PC-3 (cell line): ENCODE measurements at regions not wholly inside any gene's neighbourhood (a gene's known extent, or its start where the extent isn't known, plus 50 kb on each side); places are given as distances from the start of the nearest gene placed in this dataset.

ENCODE experiments used
- CTCF ChIP-seq: fragments of 300-600 bp; sonication (generic); conservative IDR thresholded peaks from 2 replicates; pipeline ENCODE4 v1.5.1; 2017; ENCODE audit warnings: antibody characterized with exemption, low read depth, mild to moderate bottlenecking, low read length
- EZH2 ChIP-seq: fragments of 300-600 bp; sonication (generic); IDR thresholded peaks from one replicate; pipeline ENCODE4 v1.6.1; 2017; ENCODE audit warnings: antibody characterized with exemption, mild to moderate bottlenecking, low read length; ENCODE audit not compliant: unreplicated experiment
- EZH2phosphoT487 ChIP-seq: fragments of 300-600 bp; sonication (generic); IDR thresholded peaks from 2 replicates; pipeline ENCODE4 v1.6.1; 2018; ENCODE audit warnings: mild to moderate bottlenecking, antibody characterized with exemption, low read length, borderline replicate concordance

- TF ChIP-seq EZH2phosphoT487 (no peak), CTCF (no peak), EZH2 (no peak)
Measured at GRCh38 chr2:164151522-164151921, 415.7 kb upstream of the FIGN start.
